ENCODE measurements at regions not wholly inside any gene's neighbourhood (a gene's known extent, or its start where the extent isn't known, plus 50 kb on each side); places are given as distances from the start of the nearest gene placed in this dataset.
A peak's percentile ranks its signal among the peaks of the same experiment; 100 is the strongest.

GRCh38 chr19:46911456-46911855, 50.7 kb downstream of the ARHGAP35 start:
- intact Hi-C loops (cut with DNase I), result no loop called here
- H3K9ac ChIP-seq (ENCODE audit: low read length in 3 of 3), result no peak overlapping the region
- DNase-seq (no peak), FAIRE-seq (no peak)
- no peaks in the 10 kb centered on the region for H3K9me3 ChIP-seq (ENCODE audit: control insufficient read depth in 2 of 3, insufficient read depth in 1 of 3, low read length in 3 of 3)
- H3K27me3 ChIP-seq (ENCODE audit: control insufficient read depth, insufficient read depth, low read length), result no peaks in the 10 kb centered on the region
- no peak overlapping the region for H3K4me3 ChIP-seq (ENCODE audit: low read length in 3 of 3)
- no peak overlapping the region for H3K27ac ChIP-seq (ENCODE audit: low read depth in 2 of 2, low read length in 2 of 2)
- no peaks in the 10 kb centered on the region for H3K36me3 ChIP-seq (ENCODE audit: control insufficient read depth in 2 of 3, insufficient read depth in 3 of 3, low read length in 3 of 3)
- no peak for TF ChIP-seq CTCF (IDR thresholded peaks at IDR 0.05; ENCODE audit: borderline replicate concordance, extremely low read depth, insufficient read depth)
- peaks cover 0 to 42% (median 22%) of the 10 kb centered on the region in 3 donors for H3K4me1 ChIP-seq (ENCODE audit: control insufficient read depth in 2 of 3, insufficient read depth in 2 of 3, low read depth in 1 of 3, low read length in 3 of 3)

- intact Hi-C loops (cut with DNase I), result no loop called here
Observed at GRCh38 chr19:46913198-46913851, 52.5 kb downstream of the ARHGAP35 start.

GRCh38 chr19:46913852-46914430, 53.1 kb downstream of the ARHGAP35 start:
- H3K4me1 ChIP-seq (ENCODE audit: control insufficient read depth in 2 of 3, insufficient read depth in 2 of 3, low read depth in 1 of 3, low read length in 3 of 3), result peaks cover 0 to 38% (median 20%) of the 10 kb centered on the region in 3 donors
- intact Hi-C loops (cut with DNase I), result no loop called here
- no peak for TF ChIP-seq CTCF (IDR thresholded peaks at IDR 0.05; ENCODE audit: borderline replicate concordance, extremely low read depth, insufficient read depth)
- no peak overlapping the region for H3K4me3 ChIP-seq (ENCODE audit: low read length in 3 of 3)
- FAIRE-seq (peak; percentile 6), DNase-seq (peak in 2 of 5 donors; percentile 65 to 67)
- no peaks in the 10 kb centered on the region for H3K27me3 ChIP-seq (ENCODE audit: control insufficient read depth, insufficient read depth, low read length)
- H3K36me3 ChIP-seq (ENCODE audit: control insufficient read depth in 2 of 3, insufficient read depth in 3 of 3, low read length in 3 of 3), result peaks cover 0 to 5% (median 4%) of the 10 kb centered on the region in 3 donors
- peak overlapping the region; percentile 23 to 41 for H3K27ac ChIP-seq (ENCODE audit: low read depth in 2 of 2, low read length in 2 of 2)
- H3K9ac ChIP-seq (ENCODE audit: low read length in 3 of 3), result peak overlapping the region in 1 of 3 donors; percentile 12
- no peaks in the 10 kb centered on the region for H3K9me3 ChIP-seq (ENCODE audit: control insufficient read depth in 2 of 3, insufficient read depth in 1 of 3, low read length in 3 of 3)

More at GRCh38 chr19:46913198-46913851, 52.5 kb downstream of the ARHGAP35 start:
- Histone ChIP-seq H3K27me3 (ENCODE audit: control insufficient read depth, insufficient read depth, low read length) (no peaks in the 10 kb centered on the region), H3K4me3 (ENCODE audit: low read length in 3 of 3) (no peak overlapping the region), H3K36me3 (ENCODE audit: control insufficient read depth in 2 of 3, insufficient read depth in 3 of 3, low read length in 3 of 3) (no peaks in the 10 kb centered on the region), H3K9ac (ENCODE audit: low read length in 3 of 3) (no peak overlapping the region), H3K27ac (ENCODE audit: low read depth in 2 of 2, low read length in 2 of 2) (peak overlapping the region in 1 of 2 donors; percentile 23), H3K4me1 (ENCODE audit: control insufficient read depth in 2 of 3, insufficient read depth in 2 of 3, low read depth in 1 of 3, low read length in 3 of 3) (peaks cover 0 to 42% (median 22%) of the 10 kb centered on the region in 3 donors), H3K9me3 (ENCODE audit: control insufficient read depth in 2 of 3, insufficient read depth in 1 of 3, low read length in 3 of 3) (no peaks in the 10 kb centered on the region)
- FAIRE-seq (no peak), DNase-seq (no peak)
- TF ChIP-seq CTCF (IDR thresholded peaks at IDR 0.05; ENCODE audit: borderline replicate concordance, extremely low read depth, insufficient read depth), result no peak

Measured in kidney (tissue), 13 donors.